Activated CD4-positive, CD25-positive, alpha-beta regulatory T cell treated with anti-CD3 and anti-CD28 coated beads, Interleukin-2, amount 50 U/mL, for 16 hours (primary cell): ENCODE measurements at regions not wholly inside any gene's neighbourhood (a gene's known extent, or its start where the extent isn't known, plus 50 kb on each side); places are given as distances from the start of the nearest gene placed in this dataset.
"Not testable (repeated sequence)": the region's sequence is repeated elsewhere in the genome, so short reads cannot be mapped to it uniquely, and the experiment has no call there.

Experiments
- DNase-seq: peaks from one replicate; pipeline ENCODE4 v3.0.0-alpha.2; 2020; ENCODE audit warnings: low read depth, low spot score

- DNase-seq = no peak
Measured at GRCh38 chr9:117649126-117649525, 55.1 kb upstream of the TLR4 start.

- DNase-seq = no peak
Measured at GRCh38 chr9:117644932-117645636, 59.1 kb upstream of the TLR4 start.

GRCh38 chr9:117644133-117644931, 59.9 kb upstream of the TLR4 start:
- peak; percentile 2 for DNase-seq

- no peak for DNase-seq
Measured at GRCh38 chr9:117643288-117643654, 60.9 kb upstream of the TLR4 start.

- DNase-seq = not testable (repeated sequence)
Measured at GRCh38 chr9:117642571-117643287, 61.5 kb upstream of the TLR4 start.

- no peak for DNase-seq
Measured at GRCh38 chr9:117636681-117637080, 67.5 kb upstream of the TLR4 start.

- no peak for DNase-seq
Measured at GRCh38 chr9:117625154-117625553, 79.0 kb upstream of the TLR4 start.

- DNase-seq = no peak
Measured at GRCh38 chr9:117624106-117624505, 80.1 kb upstream of the TLR4 start.

GRCh38 chr9:117622347-117622746, 81.9 kb upstream of the TLR4 start:
- no peak for DNase-seq

GRCh38 chr9:117616431-117616831, 87.8 kb upstream of the TLR4 start:
- no peak for DNase-seq

- DNase-seq = no peak
Measured at GRCh38 chr9:117612317-117612716, 91.9 kb upstream of the TLR4 start.

GRCh38 chr9:117597977-117598376, 106.2 kb upstream of the TLR4 start:
- no peak for DNase-seq

- DNase-seq = no peak
Measured at GRCh38 chr9:117596678-117597077, 107.5 kb upstream of the TLR4 start.

- DNase-seq = no peak
Measured at GRCh38 chr9:117595650-117596049, 108.6 kb upstream of the TLR4 start.

GRCh38 chr9:117587263-117587662, 116.9 kb upstream of the TLR4 start:
- no peak for DNase-seq

- DNase-seq = no peak
Measured at GRCh38 chr9:117574099-117574498, 130.1 kb upstream of the TLR4 start.

- DNase-seq = no peak
Measured at GRCh38 chr9:117564839-117565238, 139.4 kb upstream of the TLR4 start.

GRCh38 chr9:117561761-117562160, 142.4 kb upstream of the TLR4 start:
- no peak for DNase-seq

GRCh38 chr9:117555964-117556629, 141.2 kb upstream of the ASTN2 start:
- no peak for DNase-seq

- DNase-seq = no peak
Measured at GRCh38 chr9:117552811-117553210, 138.0 kb upstream of the ASTN2 start.

- DNase-seq = no peak
Measured at GRCh38 chr9:117551171-117551570, 136.3 kb upstream of the ASTN2 start.

GRCh38 chr9:117549444-117549843, 134.6 kb upstream of the ASTN2 start:
- no peak for DNase-seq
